CD4-positive, alpha-beta T cell treated with Interleukin-6 at 100 ng/mL for 8 hours (primary cell): ENCODE measurements at regions not wholly inside any gene's neighbourhood (a gene's known extent, or its start where the extent isn't known, plus 50 kb on each side); places are given as distances from the start of the nearest gene placed in this dataset.
"Not testable (repeated sequence)": the region's sequence is repeated elsewhere in the genome, so short reads cannot be mapped to it uniquely, and the experiment has no call there.

ENCODE experiments used
- DNase-seq: peaks from one replicate; pipeline ENCODE4 v3.0.0-alpha.2; 2020; ENCODE audit warnings: mixed read lengths, low spot score

DNA sequence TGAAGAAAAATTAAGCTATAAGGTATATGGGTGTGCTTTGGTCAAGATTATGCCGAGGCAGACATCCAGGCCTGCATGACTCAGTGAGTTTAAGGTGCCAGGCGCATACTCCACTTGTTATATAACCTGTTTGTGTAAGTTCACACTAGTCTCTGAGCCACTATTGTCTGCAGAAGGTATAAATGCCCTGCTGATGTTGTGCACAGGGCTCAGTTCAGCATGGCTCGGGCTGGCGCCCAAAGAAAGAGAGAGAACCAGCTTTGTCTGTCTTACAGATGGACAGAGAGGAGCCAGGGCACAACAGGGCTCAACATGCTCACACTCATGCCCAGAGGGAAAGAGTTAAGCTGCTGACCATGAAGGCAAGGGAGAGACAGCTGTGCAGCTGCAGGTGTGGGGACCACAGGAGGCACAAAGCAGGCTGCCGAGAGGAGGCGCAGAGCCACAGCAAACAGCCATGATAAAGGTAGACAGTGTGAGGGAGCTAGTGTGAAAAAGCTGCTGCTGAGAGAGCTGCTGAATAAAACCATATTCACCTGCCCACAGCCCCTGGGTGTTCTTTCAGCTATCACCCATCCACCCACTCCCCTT is 1587.6 kb upstream of the C9orf72 start:
- DNase-seq, result no peak

DNA sequence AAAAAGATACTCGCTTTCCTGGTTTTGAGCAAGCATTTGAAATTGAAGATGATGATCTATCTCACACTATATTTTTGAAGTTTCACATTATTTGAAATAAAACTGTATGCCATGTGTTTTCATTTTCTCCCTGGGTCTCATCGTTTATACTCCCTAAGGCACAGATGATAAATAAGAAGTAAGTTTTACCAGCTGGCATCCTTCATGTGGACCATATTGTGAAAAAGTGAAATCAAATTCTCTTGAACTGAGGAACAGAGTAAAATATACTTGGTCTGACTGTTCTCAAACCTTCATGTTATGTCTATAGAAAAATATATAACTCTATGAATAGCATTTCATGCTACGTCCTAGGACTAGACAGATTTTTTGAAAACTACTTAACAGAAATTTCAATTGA is 1600.9 kb upstream of the C9orf72 start:
- no peak for DNase-seq

DNA sequence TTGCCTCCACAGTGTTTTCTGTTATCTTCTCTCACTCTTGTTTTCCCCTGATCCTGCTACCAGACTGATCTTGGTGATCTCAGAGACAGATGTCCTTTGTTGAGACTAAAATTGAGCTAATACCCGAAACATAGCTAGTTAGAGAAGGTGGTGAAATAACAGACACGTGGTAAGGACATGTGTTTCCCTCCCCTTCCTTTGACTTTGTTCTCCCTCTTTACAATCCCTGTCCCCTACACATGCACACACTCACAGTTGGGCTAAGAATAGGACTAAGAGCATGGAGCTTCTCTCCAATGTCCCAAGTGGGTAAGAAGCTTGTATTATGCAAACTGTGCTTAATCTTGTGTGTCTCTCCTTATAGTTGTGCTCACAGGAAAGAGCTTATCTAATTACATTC is 1603.0 kb upstream of the C9orf72 start:
- no peak for DNase-seq

DNA sequence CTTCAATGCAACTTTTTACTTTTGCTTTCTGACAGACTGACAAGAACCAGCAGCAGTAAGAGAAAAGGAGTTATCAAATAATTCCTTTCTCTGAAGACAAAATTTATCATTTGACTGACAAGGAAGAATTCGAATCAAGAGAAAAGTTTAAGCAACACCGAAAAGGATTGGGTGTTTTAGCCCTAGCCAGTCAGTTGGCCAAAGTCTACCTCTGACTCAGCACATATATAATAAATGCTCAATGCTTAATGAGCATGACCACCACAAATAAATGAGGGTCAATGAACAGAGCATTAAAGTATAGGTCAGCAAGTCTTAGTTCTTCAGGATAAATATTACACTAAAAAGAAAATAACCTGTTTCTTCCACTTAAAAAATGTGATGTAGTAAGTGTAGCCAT is 1603.5 kb upstream of the C9orf72 start:
- DNase-seq, result no peak

DNA sequence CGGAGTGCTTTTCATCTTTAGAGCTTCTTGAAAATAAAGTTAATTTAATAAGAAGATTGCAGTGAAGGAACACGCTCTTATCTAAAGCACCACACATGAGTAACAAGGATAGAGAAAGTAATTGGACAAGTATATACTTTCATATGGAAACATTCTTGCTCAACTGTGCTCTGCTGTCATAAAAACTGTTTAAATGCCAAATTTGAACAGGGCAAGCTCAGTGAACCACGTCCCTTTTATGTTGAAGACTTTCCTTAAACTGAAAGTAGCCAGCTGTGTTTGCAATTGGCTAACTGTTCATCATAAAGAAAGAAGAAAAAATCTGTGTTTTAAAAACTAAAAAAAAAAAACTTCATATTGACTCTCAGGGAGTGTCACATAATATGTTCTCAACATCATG is 1610.7 kb upstream of the C9orf72 start:
- no peak for DNase-seq

DNA sequence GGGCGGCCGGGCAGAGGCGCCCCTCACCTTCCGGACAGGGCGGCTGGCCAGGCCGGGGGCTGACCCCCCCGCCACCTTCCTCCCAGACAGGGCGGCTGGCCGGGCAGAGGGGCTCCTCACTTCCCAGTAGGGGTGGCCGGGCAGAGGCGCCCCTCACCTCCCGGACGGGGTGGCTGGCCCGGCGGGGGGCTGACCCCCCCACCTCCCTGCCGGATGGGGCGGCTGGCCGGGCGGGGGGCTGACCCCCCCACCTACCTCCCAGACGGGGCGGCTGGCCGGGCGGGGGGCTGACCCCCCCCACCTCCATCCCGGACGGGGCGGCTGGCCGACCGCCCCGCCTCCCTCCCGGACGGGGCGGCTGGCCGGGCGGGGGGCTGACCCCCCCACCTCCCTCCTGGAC is 1615.5 kb upstream of the C9orf72 start:
- not testable (repeated sequence) for DNase-seq

DNA sequence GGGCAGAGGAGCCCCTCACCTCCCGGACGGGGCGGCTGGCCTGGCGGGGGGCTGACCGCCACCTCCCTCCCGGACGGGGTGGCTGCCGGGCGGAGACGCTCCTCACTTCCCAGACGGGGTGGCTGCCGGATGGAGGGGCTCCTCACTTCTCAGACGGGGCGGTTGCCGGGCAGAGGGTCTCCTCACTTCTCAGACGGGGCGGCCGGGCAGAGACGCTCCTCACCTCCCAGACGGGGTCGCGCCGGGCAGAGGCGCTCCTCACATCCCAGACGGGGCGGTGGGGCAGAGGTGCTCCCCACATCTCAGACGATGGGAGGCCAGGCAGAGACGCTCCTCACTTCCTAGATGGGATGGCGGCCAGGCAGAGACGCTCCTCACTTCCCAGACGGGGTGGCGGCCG is 1615.9 kb upstream of the C9orf72 start:
- DNase-seq, result not testable (repeated sequence)

DNA sequence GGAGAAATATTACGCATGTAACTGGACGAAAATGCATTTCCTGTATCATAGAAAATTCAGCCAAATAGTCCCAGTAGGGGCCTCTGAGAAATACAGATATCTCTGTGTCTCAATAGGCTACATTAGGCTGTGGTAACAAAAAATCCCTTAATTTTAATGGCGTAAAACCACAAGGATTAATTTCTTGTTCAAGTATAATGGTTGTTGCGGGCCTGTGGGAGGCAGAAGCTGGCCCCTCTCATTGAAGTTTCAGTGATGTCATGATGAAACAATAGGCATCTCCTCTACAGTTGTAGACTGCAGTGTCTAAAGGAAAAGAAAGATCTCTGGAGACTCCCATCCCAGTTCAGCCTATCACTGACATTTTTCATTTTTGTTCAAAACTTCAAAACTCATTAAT is 1625.6 kb upstream of the C9orf72 start:
- no peak for DNase-seq

DNA sequence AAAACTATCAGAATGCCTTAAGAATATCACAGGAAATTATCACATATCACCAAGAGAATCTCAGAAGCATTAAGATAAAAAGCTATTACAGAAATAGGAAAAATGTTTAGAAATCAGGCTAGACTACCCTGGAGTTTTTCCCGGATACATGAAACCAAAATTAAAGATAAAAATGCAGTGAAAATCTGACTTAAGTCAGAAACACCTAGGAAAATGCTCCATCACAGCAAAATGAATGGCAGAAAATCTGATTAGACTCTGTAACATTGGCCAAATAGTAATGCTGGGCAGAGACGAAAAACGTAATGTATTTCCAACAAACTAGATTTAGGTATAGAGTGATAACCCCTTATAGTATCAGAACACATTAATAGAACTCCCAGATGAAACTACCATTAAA is 1626.7 kb upstream of the C9orf72 start:
- no peak for DNase-seq

DNA sequence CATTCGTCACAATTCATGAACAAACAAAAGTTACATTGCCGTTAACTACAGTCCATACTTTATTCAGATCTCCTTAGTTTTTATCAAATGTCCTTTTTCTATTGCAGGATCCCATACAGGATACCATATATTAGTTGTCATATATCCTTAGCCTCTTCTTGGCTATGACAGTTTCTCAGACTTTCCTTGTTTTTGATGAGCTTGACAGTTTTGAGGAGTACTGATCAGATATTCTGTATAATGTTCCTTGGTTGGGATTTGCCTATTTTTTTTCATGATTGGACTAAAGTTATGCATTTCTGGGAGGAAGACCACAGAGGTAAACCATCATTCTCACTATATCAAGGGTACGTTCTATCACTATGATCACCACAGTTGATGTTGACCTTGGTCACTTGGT is 1627.4 kb upstream of the C9orf72 start:
- DNase-seq, result no peak

DNA sequence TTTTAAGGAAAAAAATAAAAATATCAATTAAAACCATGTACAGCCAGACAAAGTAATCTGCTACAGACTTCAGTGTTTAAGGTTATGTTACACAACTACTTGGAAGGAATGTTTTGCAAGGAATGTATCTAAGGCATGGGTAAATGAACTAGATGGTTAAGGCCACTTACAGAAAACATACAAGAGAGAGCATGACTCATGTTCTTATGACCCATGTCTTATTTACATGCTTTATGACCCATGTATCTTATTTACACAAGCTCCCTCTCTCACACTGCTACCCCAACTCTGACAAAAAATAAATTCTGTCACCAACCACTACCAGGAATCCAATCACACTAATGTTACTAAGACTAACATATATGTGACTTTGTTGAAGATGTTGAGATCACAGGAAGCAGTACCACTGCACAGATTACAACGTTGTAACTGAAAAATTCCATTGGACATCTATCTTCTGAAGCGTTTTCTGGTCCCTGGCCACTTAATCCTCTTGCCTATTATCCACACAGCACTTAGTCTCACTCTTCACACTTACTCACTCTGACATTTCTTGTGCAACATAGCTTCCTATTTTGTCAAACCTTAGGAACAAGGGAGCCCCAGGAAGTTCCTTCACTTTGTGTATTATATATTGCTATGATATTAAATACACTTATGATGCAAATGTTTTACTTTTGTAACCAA is 1630.1 kb upstream of the C9orf72 start:
- no peak for DNase-seq

DNA sequence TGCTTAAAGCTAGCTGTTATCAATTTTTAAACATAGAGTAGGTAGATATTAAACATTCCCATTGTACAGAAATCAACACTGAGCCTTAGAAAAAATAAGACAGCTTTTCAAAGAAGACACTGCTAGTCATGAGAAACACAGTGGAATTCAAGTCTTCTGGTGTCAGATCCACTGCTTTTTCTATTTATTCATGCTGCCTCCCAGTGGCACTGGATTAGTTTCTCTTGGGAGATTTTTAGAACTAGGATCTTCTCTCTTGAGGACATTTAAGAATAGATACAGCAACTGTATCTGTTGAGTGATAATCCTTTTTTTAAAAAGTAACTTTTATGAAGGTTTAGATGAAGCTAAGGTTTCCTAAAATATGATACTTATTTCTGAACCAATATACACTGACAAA is 1635.4 kb upstream of the C9orf72 start:
- no peak for DNase-seq

DNA sequence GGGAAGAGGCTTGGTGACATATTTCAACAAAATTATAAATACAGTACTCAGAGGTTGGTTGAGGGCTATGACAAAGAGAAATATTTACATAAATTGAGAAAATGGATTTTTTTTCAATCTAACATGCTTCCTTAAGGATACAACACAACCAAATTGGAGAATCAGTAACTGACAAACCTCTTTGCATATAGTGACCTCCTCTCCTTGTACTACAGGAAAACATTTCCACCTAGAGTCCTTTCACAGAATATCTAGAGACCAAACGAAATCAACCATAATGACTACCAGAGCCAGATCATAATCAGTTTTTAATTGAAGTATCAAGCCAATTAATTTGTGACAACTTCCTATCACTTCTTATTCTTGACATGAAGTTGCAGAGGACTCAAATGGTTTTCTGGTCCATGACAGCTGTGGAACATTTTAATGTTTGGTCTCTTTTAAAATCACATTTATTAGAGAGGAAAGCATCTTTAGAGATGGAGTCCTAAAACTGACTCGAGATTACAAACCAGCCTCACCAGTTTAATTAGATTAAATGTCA is 1636.5 kb upstream of the C9orf72 start:
- DNase-seq, result no peak

DNA sequence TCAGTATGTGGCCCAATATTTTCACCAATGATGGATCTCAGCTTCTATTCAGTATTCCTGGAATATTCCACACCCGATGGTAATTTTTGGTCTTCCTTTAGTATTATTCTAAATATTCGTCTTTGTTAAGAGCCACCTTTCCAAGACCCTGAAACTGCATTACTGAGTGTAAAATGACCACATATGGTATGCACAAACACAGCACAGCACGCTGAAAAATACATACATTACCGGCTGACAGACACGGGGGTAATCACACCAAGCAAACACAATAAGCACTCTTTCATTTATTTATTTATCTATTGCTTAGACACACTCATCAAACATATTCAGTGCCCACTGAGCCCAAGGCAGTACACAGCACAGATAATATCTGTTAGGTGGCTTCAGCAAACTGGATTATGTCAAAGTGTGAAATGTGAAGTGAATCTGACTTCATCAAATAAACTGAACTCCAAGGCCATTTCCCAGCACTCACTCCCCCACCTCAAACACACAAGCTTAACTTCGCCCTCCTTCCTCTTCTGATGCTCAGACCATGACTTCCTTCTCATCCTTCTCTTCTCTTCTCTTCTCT is 1637.8 kb upstream of the C9orf72 start:
- DNase-seq, result no peak

DNA sequence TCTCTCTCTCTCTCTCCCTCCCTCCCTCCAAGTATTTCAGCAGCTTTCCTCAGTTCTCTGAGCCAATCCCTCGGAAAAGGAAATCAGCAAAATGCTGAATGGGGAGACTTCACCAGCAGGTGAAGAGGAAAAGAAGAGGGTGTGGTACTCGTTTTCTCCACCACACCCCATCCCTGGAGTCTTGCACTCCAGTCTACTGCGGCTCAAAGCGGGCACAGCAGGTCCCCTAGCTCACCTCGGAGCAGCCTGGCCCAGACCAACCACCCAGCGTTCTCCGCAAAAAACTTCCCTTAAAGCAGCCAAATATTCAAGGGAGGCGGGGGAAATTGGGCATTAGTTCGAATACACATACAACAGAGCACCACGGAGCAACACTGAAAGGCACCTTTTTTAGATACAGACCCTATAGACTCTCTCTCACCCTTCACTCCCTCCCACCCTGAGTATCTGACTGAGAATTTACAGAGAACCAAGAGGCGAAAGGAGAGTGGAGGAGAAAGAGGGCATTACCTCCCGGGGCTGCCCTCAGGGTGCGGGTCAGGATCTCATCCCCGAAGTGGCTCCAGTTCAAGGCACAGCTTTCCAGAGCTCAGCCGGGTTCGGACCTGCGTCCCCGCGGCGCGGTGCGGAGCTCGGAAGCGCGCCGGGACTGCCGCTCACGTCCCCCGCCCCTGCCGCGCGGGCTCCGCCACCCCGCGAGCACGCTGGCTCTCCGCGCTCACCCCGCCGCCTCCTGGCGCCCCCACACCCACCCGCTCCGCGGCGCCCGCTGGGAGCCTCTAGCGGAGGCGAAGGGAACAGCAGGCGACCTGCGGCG is 1638.5 kb upstream of the C9orf72 start:
- no peak for DNase-seq

DNA sequence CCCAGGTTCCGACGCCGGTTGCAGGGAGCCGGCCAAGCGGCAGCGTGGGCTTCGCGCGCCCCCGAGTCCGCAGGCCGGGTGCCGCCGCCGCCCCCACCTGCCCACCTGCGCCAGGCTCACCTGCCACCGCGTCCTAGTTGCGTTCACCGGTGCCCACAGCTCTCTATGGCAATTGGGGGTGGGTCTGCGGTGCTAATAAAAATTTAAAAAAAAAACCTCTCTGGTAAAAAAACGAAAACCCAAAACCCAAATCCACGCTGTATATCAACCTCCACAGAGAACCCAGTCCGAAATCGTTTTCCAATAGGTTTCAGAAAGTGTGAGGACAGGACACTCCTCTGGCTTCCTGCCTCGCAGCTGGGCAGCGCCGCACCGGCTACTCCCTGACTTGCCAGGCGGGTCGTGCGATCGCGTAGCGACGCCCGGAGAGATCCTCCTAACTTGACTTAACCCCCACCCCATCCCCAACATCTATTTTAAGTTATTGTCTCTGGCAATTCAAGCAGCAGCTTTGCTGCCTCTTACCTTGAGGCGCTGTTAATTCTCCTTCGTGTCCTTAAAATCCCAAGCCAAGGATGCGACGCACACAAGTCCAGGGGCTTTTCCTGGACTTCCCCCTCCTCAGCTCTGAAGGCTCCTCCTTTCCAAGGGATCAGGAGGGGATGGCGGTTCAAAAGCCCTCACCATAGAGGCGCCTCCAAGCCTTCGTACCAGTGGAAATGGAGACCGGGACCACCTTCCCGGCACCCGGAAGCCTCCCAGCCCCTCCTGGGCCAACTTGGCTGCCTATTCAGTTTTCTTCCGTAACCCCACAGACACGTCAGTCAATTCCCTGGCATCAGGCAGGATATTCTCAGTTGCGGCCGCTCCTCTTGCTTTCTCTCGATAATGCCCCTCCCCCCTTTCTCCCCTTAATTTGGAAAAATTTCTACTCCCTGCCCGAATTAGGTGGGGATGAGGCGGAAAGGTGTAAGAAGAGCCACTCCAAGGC is 1639.4 kb upstream of the C9orf72 start:
- no peak for DNase-seq

DNA sequence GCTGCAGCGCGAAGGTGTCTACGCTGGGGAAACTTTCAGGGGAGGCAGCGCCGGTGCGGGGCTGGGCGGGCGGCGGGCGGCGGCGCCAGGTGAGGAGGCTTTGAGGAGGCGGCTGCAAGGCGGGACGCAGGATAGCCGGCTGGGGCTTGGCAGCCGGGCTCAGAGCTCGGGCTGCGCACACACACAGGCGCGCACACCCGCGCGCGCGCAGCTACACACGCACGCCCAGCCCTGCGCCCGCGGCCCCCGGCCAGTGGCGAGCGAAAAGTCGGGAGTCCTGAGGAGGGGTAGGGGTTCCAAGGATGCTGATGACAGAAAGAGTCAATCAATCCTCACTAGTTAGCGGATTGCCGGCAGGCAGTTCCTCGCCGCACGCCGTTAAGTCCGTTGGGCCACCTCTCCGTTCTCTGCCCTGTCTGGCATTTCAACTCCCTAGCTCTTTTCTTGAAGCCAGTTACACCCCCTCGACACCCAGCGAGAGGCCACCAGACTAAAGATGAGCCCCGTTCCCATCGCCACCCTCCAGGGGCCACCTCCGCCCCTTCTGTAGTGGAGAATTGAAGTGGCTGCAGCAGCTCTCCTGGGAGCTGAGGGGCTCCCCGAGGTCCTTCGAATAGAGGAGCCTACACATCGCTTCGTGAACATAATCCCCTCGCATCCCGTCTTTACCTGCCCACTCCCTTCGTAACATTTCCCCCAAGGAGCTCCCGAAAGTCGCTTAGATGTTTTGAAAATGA is 1640.3 kb upstream of the C9orf72 start, which contains the start of gene LINGO2:
TSS of gene LINGO2 (minus strand) at position 185 of the 737 bp plus-strand sequence.
- no peak for DNase-seq

DNA sequence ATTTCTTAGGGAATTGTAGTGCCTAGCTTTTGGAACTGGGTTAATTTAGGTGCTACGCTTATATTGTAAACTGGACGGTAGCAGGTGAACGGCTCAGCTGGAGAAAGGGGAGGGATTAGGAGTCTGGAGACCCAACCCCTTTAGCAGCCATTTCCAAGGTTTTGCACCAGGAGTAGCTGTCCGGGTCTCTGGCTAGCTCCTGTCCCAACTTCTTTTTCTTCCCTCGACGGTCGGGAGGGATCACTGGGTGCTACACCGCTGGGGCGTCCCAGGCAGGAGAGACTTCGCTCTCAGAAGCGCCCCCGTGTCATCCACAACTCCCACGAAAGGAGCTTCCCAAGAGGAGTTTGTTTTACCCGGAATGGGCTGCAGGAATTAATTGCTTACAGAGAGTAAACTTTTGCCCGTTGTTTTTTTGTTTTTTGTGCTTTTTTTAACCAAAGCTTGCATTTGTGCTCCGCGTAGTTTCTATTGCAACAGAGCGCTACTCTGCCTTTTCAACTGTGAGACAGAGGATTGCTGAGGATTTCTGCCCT is 1640.9 kb upstream of the C9orf72 start:
- DNase-seq, result no peak

DNA sequence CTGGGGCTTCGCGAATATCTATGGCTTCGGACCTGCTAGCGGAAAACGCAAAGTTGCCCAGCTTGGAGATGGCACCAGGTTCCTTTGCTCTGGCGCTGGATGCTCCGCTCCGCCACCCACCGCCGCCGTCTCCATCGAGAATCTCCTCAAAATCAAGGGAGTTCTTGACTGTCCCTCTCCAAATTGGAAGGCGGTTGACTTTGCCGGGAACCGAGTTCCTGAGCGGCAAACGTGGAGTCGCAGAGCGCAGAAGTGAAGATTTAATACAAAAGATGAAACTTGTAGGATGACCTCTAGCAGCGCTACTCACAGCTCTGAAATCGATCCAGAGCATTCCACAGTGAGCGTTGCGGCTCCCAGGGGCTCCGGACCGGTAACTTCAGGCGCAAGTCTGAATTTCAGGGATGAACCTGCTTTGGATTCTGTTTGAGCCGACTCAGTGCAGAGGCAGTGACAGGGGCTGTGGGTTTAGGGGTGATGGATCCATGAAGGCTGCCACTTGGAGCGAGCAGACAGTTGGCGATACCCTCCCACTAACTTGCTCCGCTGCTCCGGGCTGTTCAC is 1641.5 kb upstream of the C9orf72 start:
- no peak for DNase-seq

DNA sequence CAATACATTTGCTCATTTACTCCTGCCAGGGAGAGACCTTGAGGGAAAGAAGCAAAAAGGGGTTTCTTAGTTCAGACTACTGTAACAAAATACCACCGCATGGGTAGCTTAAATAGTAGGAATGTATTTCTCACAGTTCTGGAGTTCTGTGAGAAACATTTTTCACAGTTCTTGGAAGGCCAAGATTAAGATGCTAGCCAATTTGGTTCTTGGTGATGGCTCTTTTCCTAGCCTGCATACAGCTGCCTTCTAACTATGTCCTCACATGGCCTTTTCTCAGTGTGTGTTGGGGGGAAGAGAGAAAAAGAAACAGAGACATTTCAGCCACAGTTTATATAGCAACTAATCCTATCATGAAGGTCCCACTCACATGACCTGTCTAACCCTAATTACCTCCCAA is 1644.7 kb upstream of the C9orf72 start:
- no peak for DNase-seq
